ENCODE measurements at regions not wholly inside any gene's neighbourhood (a gene's known extent, or its start where the extent isn't known, plus 50 kb on each side); places are given as distances from the start of the nearest gene placed in this dataset.

DNA sequence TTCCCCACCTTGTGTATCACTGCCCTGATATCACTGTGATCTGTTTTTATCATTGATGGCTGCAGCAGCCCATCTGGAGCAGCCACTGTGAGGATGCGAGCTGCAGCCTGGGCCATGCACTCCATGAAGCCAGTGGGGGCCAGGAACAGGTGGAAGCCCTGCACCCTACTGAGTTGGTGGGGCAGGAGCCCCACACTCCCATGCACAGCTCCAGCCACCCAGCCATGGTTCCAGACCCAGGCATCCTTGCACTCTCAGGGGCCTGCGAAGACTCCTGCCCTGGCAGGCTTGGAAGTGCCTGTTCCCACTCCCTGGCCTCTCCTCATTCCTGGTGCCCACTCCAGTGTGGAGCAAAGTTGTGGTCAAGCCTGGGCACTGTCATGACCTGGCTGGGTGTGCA, 424.0 kb upstream of the FZD8 start:
- intact Hi-C loops (cut with micrococcal nuclease): no loop called here

DNA sequence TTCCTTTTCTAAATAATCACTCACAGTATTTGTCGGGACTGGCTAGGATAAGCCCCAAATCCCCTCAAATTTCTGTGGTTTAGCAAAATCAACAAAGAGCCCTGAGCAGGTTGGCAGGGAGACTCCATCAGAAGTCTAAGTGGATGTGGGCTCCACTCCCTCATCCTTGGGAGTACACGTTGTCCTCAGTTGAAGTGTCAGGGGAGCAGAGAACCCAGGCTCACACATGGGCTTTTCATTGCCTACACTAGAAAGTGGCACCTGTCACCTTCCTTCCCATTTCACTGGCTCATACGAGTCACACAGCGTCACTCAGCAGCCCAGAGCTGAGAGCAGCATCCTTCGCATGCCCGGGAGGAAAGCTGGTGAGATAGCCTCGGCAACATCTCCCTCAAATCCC, 421.3 kb upstream of the FZD8 start:
- intact Hi-C loops (cut with micrococcal nuclease): no loop called here

DNA sequence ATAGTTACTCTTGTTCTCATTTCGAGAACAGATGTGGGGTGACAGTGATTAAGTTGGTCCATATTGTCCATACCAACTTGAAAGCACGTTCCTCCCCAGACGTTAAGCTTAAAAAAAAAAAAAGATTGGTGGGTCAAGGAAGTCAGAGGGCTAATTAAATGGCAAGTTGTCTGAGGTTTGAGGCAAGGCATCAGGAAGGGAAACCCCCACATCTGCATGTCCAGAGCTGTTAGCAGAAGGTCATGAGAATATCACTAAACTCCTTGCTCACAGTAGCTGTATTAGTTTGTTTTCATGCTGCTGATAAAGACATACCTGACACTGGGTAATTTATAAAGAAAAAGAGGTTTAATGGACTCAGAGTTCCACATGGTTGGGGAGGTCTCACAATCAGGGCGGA, 415.6 kb upstream of the FZD8 start:
- intact Hi-C loops (cut with micrococcal nuclease): no loop called here

DNA sequence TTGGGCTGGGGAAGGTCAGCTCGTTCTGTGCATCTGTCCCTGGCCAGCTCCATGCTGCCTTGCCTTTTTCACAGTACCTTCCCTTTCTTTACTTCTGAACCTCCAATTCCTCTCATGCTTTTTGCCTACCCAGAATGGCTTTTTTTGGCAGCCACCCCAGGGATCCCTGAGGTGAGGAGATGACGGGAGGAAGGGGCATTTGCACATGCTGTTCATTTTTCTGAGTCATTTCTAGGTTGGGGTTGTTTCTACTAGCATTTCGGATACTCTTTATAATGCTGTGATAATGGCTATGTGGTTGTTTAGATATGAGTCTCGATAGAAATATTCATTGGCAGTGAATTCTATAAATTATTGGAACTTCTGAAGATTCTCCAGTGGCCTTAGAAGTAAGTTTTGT, 415.1 kb upstream of the FZD8 start:
- intact Hi-C loops (cut with micrococcal nuclease): no loop called here

DNA sequence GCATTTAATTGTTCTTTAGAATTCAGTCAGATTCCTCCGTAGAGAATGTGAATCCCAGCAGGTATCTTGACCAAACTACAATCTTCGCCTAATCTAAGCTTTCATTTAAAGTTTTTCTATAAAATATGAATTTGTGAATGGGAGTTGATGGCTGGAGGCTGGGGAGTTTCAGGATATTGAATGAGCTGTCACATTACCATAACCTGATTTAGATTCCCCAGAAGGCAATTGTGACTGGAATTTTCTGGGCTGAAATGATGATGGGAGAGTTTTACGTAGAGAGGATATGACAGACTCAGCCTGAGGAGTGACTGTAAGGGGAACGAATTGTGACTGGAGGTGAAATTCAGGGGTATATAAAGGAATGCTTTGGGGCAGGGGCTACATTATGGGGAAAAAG, 411.7 kb upstream of the FZD8 start:
- intact Hi-C loops (cut with micrococcal nuclease): no loop called here

DNA sequence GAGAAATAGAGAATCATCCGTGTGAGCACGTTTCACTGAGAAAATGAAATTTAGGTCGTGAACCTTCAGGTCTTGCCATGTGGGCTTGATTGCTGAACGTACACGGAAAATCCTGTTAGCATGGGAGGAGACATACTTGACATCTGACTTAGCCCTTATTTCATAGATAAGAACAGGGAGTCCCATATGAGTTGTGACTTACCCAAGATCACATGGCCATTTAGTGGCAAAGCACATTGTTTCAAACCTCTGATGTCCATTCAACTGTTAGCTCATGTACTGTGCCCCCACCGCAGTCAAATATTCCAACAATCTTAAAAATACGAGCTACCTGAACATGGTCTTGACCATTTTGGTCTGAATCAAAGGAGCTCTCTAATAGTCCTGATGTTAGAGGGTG, 411.2 kb upstream of the FZD8 start:
- intact Hi-C loops (cut with micrococcal nuclease): no loop called here

DNA sequence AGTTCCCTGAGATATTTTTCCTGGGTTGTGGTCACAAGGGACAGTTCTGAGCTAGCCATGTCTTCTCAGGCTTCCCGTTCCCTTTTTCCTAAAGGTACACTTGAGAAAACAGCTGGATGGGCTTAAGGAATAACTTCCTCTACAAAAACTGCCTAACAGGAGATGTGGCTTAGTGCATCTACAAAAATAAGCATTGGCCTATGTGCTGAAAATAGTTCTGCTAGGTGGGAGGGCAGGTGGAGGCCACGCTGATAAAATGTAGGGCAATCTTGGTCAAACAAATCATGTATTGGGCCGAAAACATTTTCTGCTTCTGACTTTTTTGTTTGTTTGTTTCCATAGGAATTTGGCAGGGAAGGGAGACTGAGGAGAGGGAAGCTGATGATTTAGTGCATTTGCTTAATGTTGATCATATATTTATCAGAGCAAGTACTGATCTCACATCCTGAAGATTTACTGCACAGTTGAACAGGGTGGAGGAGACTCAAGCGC, 409.4 kb upstream of the FZD8 start:
- intact Hi-C loops (cut with micrococcal nuclease): no loop called here

DNA sequence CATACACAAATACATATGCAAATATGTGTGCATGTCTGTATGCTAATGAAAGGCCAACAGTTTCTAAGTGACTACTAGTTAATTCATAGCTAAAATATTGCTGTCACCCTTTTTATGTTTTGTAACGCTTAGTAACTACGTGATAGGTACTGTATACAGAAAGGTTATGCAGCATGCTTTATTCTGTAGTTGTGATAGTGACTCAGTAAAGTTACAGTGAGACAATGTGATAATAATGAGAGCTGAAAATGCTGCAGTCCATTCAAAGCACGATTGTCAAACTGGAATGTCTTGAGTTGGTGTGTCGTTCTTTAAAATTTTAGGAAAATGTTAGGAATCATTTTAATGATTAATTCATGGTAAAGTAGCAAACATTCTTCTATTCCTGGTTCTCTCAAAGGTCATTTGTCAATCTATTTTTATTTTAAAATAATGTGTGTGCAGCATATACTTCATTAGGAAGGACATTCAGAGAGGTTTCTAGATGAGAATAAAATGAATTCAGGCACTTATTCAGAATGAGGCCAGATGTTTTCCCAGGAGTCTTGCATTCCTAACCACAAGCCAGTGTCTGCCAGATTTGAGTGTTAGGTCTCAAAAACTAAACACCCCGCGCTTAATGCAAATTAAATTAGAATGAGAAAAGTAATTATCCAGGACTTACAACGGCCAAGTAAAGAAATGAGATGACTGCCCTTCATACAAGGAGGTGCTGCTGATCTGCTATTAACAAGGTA, 408.8 kb upstream of the FZD8 start:
- intact Hi-C loops (cut with micrococcal nuclease): no loop called here

DNA sequence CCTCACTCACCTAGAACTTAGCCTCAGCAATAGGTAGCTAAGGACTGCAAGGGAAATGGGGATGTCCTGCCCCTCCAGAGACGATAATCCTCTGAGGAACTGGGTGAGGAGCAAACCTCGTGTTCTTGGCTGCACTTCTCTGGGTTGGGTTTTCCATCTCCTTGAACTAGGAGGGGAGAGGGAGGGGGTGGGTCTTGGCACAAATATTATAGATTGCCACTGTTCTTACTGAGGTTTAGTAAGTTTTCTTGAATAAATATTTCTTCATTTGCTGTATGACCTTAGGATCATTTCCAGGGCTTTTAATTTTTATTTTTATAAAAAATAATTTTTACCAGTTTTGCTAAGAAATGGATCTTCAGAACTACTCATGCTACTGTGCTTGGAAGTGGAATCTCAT, 406.7 kb upstream of the FZD8 start:
- intact Hi-C loops (cut with micrococcal nuclease): no loop called here

DNA sequence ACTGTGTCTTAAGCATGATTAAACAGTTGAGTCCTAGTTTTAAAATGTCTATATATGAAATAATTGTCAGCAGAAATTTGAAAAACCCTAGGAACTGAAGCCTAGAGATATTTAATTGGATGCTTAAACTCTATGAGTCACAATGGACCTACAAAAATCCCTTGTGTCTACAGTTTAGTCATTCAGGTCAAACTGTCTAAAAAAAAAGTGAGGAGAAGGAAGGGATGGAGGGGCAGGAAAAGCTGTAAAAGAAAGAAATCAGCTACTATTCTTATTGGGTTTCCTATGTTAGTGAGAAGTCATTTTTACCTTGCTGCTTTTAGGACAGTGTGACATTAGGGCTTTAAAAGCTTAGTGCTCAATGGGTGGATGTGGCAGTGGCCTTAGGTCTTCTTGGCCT, 406.1 kb upstream of the FZD8 start:
- intact Hi-C loops (cut with micrococcal nuclease): no loop called here

DNA sequence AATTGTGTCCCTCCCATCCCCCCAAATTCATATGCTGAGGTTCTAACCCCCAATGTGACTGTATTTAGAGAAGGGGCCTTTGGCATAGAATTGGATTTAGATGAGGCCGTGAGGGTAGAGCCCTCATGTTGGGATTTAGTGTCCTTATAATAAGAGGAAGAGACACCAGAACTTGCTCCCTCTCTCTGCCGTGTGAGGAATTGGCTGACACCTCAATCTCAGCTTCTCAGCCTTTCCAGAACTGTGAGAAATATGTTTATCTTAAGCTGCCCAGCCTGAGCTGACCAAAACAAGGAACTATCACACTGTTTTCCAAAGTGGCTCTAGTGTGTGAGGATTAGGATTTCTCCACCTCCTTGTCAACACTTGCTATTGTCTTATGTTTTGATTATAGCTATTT, 400.0 kb upstream of the FZD8 start:
- intact Hi-C loops (cut with micrococcal nuclease): no loop called here

DNA sequence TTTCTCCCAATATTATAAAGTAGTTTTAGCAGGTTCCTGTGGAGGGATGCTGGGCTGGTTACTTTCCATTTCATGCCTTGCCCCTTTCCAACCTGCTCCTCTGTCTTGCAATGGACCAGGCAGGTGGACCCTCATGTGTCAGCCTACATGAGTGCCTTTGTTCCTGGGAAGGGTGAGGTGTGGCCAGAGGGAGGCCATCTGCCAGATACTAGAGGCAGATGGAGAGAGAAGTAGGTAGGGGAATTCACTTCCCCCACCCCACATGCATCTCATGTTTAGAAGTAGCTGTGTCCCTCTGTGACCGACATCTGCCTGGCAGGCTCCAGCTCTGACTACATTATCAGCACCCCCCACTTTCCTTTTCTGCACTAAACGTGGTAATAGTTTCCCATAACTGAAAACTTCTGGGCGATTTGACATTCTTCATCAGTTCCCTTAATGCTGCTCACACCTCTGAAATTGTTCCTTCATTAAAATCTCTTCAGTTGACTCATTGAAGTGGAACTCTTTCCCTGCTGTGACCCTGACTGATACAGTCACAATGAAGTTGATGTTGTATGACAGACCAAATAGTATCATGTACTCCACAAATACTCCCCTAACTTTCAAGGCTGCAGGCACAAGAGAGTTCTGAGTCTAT, 396.3 kb upstream of the FZD8 start:
- intact Hi-C loops (cut with micrococcal nuclease): no loop called here

DNA sequence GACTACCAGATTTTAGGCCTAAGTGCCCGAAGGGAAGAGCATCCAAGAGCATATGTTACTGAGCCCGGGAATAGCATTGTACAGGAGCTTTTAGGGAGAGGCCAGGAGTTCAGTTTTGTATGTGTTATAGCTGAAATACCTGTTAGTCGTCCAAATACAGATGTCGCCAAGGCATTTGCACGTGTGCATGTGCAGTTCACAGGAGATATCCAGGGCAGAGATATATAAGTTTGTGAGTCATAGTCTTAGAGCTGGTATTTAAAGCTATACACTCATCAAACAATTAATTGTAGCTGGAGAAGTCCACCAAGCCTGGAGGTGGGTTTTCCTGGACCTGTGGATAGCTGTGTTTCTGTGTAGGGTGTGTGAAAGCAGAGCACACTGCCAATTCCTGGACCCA, 394.0 kb upstream of the FZD8 start:
- intact Hi-C loops (cut with micrococcal nuclease): no loop called here

DNA sequence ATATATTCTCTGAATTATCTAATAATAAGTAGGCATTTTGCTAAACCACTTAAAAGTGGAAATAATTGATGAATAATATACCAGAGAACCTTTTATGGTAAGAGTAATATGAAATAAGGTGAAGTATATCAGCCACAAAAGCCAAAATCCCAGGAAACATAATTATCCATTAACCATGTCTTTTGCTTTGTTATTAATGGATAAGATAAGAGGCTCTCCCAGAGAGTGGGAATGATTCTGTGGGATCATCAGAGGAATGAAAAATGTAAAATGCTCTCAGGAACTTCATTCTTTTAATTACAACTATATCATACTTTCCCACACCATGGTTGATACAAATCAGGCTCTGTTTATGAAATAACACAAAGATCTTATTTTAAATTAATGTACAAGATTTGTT, 391.7 kb upstream of the FZD8 start:
- intact Hi-C loops (cut with micrococcal nuclease): no loop called here

DNA sequence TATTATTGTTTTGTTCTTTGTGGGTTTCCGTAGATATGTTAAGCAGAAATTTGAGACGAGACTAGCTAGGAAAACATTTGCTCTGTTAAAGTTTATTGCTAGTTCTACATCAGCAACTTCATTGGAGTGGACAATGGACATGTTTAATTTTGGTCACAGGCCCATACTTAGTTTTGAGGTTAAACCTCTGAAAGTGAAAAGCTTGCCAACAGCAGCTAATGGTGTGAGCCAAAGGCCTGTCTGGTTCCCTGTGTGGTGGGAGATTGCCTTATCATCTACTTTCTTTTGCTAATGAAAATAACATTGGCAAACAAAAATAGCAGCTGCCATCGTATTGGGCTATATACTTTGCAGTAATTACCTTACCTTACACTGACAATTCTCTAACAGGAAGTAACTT, 388.4 kb upstream of the FZD8 start:
- intact Hi-C loops (cut with micrococcal nuclease): no loop called here

DNA sequence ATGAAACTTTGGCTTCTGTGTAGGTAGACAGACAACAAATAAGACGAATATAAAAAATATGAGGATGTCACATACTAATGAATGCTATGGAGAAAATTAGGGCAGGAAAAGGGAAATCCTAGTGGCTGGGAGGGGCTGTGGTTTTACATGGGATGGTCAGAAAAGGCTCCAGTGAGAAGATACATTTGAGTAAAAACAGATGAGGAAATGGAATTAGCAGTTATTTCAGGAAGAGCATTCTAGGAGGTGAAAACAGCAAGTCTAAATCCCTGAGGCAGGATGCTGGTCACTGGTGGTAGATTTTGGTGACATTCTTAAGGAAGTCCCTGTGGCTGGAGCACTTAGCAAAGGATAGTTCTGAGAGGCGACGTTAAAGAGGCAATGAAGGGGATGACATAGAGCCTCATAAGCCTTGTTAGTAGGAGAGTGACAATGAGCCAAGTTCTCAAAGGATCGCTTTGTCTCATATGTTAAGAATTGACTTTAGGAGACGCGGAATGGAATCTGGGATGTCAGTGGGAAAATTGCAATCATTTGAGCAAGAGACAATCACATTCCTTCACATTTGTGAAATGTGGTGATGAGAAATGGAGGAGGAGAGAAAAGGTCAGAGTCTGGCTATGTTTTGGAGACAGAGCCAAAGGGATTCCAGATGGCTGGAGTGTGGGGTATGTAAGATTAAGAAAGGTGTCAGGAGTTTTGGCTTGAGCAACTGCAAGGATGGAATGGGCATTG, 384.7 kb upstream of the FZD8 start:
- intact Hi-C loops (cut with micrococcal nuclease): no loop called here

DNA sequence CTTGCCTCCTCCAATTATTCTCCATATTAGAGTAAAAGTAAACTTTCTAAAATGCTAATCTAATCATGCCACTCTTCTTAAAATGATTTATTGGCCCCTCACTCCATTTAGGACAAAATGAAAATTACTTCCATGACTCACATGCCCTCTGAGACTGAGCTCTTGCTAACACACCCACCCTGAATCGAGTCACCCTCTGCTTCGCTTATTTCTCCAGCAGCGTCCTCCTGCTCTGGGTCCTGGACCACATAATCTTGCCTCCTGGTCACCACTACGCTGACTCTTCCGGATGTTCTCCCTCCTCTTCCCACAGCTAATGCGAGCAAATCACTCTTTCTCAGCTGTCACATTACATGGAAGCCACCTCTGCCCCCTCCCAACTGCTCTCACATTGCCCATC, 384.0 kb upstream of the FZD8 start:
- intact Hi-C loops (cut with micrococcal nuclease): no loop called here

DNA sequence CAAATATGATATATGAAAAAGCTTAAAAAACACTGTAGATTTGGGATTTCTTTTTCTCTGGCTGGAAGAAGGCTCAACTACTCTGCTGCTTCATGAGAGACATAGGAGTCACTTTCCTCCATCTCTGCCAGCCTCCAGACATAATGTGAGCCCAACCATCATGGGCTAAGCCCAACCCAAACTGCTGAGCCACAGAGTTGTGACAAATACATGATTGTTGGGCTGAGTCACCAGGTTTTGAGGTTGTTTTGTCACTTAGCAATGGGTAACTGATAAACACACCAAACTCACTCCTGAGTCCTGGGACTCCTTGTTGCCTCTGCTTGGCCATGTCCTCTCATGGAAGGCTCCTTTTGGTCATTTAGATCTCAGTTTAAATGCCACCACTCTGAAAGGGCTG, 381.8 kb upstream of the FZD8 start:
- intact Hi-C loops (cut with micrococcal nuclease): no loop called here

DNA sequence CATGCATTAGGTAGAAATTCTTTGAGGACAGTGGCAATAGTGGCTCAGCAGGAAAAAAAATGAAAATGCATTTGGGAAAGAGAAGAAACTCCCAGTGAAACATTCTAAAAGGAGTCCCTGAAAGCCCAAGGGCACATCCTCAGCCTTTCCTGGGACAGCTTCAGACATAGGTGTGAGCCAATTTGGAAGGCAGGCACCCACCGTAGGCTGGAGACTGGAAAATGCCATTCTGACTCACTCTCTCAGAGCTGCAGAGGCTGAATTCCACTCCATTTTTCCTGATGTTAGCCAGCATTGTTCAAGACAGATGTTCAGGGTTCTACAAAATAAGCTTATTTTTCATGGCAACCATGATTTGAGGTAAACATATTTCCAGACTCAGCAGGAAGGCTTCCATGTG, 379.0 kb upstream of the FZD8 start:
- intact Hi-C loops (cut with micrococcal nuclease): no loop called here

DNA sequence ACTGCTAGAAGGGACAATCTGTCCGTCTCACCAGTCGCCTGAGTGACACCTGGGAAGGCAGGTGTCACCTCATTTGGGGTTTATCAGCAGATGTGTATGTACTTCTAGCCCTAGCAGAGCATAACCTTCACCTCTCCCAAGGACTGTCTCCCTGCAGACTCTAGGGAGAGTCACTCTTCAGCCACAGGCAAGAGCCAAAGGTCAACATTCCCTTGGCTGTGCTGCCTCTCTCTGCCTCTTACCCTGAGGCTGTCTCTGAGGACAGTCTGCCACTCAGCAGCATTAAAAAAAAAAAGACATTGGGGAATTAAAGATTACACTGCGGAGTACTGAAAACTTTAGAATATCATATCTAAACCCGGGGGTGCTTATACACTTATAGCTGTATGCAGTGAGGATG, 377.7 kb upstream of the FZD8 start:
- intact Hi-C loops (cut with micrococcal nuclease): no loop called here

DNA sequence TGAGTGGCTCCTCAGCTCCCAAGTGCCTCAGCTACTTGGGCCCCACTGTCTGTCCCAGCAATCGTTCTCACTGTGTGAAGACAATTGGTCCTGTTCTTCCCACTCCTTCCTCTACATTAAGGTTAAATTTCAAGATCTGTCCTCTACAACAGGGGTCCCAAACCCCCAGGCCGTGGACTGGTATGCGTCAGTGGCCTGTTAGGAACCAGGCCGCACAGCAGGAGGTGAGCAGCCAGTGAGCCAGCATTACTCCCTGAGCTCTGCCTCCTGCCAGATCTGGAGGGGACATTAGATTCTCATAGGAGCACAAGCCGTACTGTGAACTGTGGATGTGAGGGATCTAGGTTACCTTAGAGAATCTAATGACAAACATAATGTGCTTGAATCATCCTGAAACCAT, 376.9 kb upstream of the FZD8 start:
- intact Hi-C loops (cut with micrococcal nuclease): no loop called here

DNA sequence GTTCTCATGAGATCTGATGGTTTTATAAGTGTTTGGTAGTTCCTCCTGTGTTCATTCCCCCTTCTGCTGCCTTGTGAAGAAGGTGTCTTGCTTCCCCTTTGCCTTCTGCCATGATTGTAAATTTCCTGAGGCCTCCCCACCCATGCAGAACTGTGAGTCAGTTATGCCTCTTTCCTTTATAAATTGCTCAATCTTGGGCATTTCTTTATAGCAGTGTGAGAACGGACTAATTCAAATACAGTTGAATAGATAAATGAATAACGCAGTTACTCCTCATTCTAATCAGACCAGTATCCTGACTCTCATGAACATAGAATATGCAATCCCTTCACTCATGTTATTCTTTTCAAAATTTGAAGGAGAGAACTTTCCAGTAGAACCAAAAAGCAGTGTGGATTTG, 375.0 kb upstream of the FZD8 start:
- intact Hi-C loops (cut with micrococcal nuclease): no loop called here

DNA sequence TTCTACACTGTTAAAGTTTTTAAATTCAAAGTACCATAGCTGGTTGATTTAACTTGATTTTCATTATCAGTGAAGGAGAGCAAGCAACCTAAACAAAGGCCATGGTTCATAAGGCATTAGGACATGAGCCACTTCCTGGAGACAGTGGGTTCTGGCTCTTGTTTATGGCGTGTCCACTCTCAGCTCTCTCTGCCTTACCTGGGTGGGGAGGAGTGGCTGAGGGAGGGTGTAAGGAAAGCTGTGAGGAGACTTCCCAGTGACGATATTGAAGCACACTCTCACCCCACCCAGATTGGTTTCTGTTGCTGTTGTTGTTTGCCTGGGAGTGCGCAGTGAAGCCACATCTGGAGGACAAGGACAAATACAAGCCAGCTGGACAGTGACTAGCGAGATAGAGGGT, 365.3 kb upstream of the FZD8 start:
- intact Hi-C loops (cut with micrococcal nuclease): no loop called here

All from T-helper 1 cell treated with Interleukin-12 subunit alpha and Interleukin-12 subunit beta and Interleukin-4 antibody, amounts not matched to agents 30 ng/mL and 1 ng/mL, for 36 hours (primary cell).